GM23248 (cell line): ENCODE measurements at regions not wholly inside any gene's neighbourhood (a gene's known extent, or its start where the extent isn't known, plus 50 kb on each side); places are given as distances from the start of the nearest gene placed in this dataset.

Experiments used
- DNase-seq: peaks from one replicate; pipeline ENCODE4 v3.0.0-alpha.2; 2015
- H2AFZ ChIP-seq: fragments of 200-600 bp; sonication (generic); 2 replicates; pipeline ENCODE4 v1.6.1; 2016; ENCODE audit warnings: antibody characterized with exemption
- H3F3A ChIP-seq: fragments of 200-600 bp; sonication (generic); 2 replicates; pipeline ENCODE4 v1.6.1; 2016; ENCODE audit warnings: mild to moderate bottlenecking, antibody characterized with exemption, mixed run types; ENCODE audit not compliant: insufficient read depth
- H3K27ac ChIP-seq: fragments of 200-600 bp; sonication (generic); 2 replicates; pipeline ENCODE4 v1.5.1; 2016; ENCODE audit warnings: mild to moderate bottlenecking
- H3K27me3 ChIP-seq: fragments of 200-600 bp; sonication (generic); replicated peaks from 2 replicates; pipeline ENCODE4 v1.6.1; 2016; ENCODE audit warnings: mild to moderate bottlenecking; ENCODE audit not compliant: insufficient read depth
- H3K36me3 ChIP-seq: fragments of 200-600 bp; sonication (generic); 2 replicates; pipeline ENCODE4 v1.6.1; 2016; ENCODE audit warnings: low read depth, mild to moderate bottlenecking
- H3K4me1 ChIP-seq: fragments of 200-600 bp; sonication (generic); 2 replicates; pipeline ENCODE4 v1.6.1; 2016; ENCODE audit warnings: mild to moderate bottlenecking; ENCODE audit not compliant: insufficient read depth
- H3K4me2 ChIP-seq: fragments of 200-600 bp; sonication (generic); one replicate; pipeline ENCODE4 v1.6.1; 2016; ENCODE audit warnings: mild to moderate bottlenecking; ENCODE audit not compliant: unreplicated experiment
- H3K4me3 ChIP-seq: fragments of 200-600 bp; sonication (generic); 2 replicates; pipeline ENCODE4 v1.5.1; 2016; ENCODE audit warnings: mild to moderate bottlenecking
- H3K79me2 ChIP-seq: fragments of 200-600 bp; sonication (generic); 2 replicates; pipeline ENCODE4 v1.6.1; 2016; ENCODE audit warnings: mild to moderate bottlenecking; ENCODE audit not compliant: insufficient read depth
- H3K9ac ChIP-seq: fragments of 200-600 bp; sonication (generic); 2 replicates; pipeline ENCODE4 v1.6.1; 2016; ENCODE audit warnings: mild to moderate bottlenecking
- H3K9me2 ChIP-seq: fragments of 200-600 bp; sonication (generic); 2 replicates; pipeline ENCODE4 v1.6.1; 2016; ENCODE audit warnings: mixed run types, mild to moderate bottlenecking, moderate library complexity; ENCODE audit not compliant: insufficient read depth
- H3K9me3 ChIP-seq: fragments of 200-600 bp; sonication (generic); one replicate; pipeline ENCODE4 v1.6.1; 2017; ENCODE audit warnings: low read depth
- H4K20me1 ChIP-seq: fragments of 200-600 bp; sonication (generic); 2 replicates; pipeline ENCODE4 v1.6.0; 2016; ENCODE audit not compliant: insufficient read depth
- EZH2 ChIP-seq: fragments of 200-600 bp; sonication (generic); IDR thresholded peaks from 2 replicates; pipeline ENCODE4 v1.6.1; 2018; ENCODE audit warnings: antibody characterized with exemption, mild to moderate bottlenecking; ENCODE audit not compliant: insufficient read depth, poor library complexity, severe bottlenecking
- EZH2phosphoT487 ChIP-seq: fragments of 200-600 bp; sonication (generic); IDR thresholded peaks from 2 replicates; pipeline ENCODE4 v1.6.1; 2018; ENCODE audit warnings: antibody characterized with exemption, moderate library complexity, mild to moderate bottlenecking, low read depth; ENCODE audit not compliant: insufficient read depth
- WGBS, 2 experiments: methylation state at CpG; one replicate each; pipeline ENCODE4 v1.1.6; 2015 to 2017; ENCODE audit warnings: low lambda C conversion rate in 2 of 2, low coverage in 1 of 2; ENCODE audit errors: missing lambda C conversion rate in 2 of 2; 5-methylcytosine and 5-hydroxymethylcytosine counted together
- in situ Hi-C: fragments of 300-500 bp; cut with MboI; formaldehyde crosslinking; loops from 2 replicates; pipeline ENCODE4 v1.15.0; 2020

GRCh38 chr3:90055666-90056065, 948.2 kb downstream of the EPHA3 start:
- no peaks in the 10 kb centered on the region for H3K9me2 ChIP-seq
- no peak overlapping the region for H2AFZ ChIP-seq
- no peaks in the 10 kb centered on the region for H3K36me3 ChIP-seq
- no peak overlapping the region for H3K4me3 ChIP-seq
- in situ Hi-C loops = no loop called here
- no peak for DNase-seq
- no peak overlapping the region for H3K4me2 ChIP-seq
- no peaks in the 10 kb centered on the region for H3K4me1 ChIP-seq
- TF ChIP-seq EZH2phosphoT487 (no peak), EZH2 (no peak)
- no peaks in the 10 kb centered on the region for H4K20me1 ChIP-seq
- 6 to 11% methylated on average over 2 of the region's 2 CpGs for WGBS, 2 experiments
- H3K79me2 ChIP-seq = no peaks in the 10 kb centered on the region
- no peaks in the 10 kb centered on the region for H3K27me3 ChIP-seq
- H3F3A ChIP-seq = no peaks in the 10 kb centered on the region
- no peak overlapping the region for H3K9ac ChIP-seq
- no peaks in the 10 kb centered on the region for H3K9me3 ChIP-seq
- H3K27ac ChIP-seq = no peak overlapping the region

GRCh38 chr3:90056281-90057032, 949.0 kb downstream of the EPHA3 start:
- H3K27me3 ChIP-seq = no peaks in the 10 kb centered on the region
- no peaks in the 10 kb centered on the region for H3K4me1 ChIP-seq
- H2AFZ ChIP-seq = no peak overlapping the region
- no peak overlapping the region for H3K27ac ChIP-seq
- H3K9me3 ChIP-seq = no peaks in the 10 kb centered on the region
- no peaks in the 10 kb centered on the region for H3K79me2 ChIP-seq
- no peak overlapping the region for H3K4me2 ChIP-seq
- no peak overlapping the region for H3K9ac ChIP-seq
- no peaks in the 10 kb centered on the region for H3K36me3 ChIP-seq
- no peak overlapping the region for H3K4me3 ChIP-seq
- TF ChIP-seq EZH2phosphoT487 = no peak
- no peak for TF ChIP-seq EZH2
- WGBS, 2 experiments = 3 to 9% methylated on average over 2 of the region's 2 CpGs
- DNase-seq = no peak
- no peaks in the 10 kb centered on the region for H3K9me2 ChIP-seq
- in situ Hi-C loops = no loop called here
- H4K20me1 ChIP-seq = no peaks in the 10 kb centered on the region
- no peaks in the 10 kb centered on the region for H3F3A ChIP-seq

- no peaks in the 10 kb centered on the region for H3K9me3 ChIP-seq
- no peak overlapping the region for H3K27ac ChIP-seq
- H3K79me2 ChIP-seq = no peaks in the 10 kb centered on the region
- no peak overlapping the region for H3K4me3 ChIP-seq
- TF ChIP-seq EZH2phosphoT487 (no peak), EZH2 (no peak)
- in situ Hi-C loops = no loop called here
- H3F3A ChIP-seq = no peaks in the 10 kb centered on the region
- no peaks in the 10 kb centered on the region for H3K36me3 ChIP-seq
- H2AFZ ChIP-seq = no peak overlapping the region
- H3K9me2 ChIP-seq = no peaks in the 10 kb centered on the region
- H3K4me1 ChIP-seq = no peaks in the 10 kb centered on the region
- no peaks in the 10 kb centered on the region for H3K27me3 ChIP-seq
- peak; percentile 3 for DNase-seq
- H3K9ac ChIP-seq = no peak overlapping the region
- H3K4me2 ChIP-seq = no peak overlapping the region
- no peaks in the 10 kb centered on the region for H4K20me1 ChIP-seq
Measured at GRCh38 chr3:90062016-90062415, 954.6 kb downstream of the EPHA3 start.

- Histone ChIP-seq H3K4me1 (no peaks in the 10 kb centered on the region), H4K20me1 (no peaks in the 10 kb centered on the region), H3K4me3 (no peak overlapping the region), H3K27ac (no peak overlapping the region), H2AFZ (no peak overlapping the region), H3K9me2 (no peaks in the 10 kb centered on the region), H3K4me2 (no peak overlapping the region), H3K79me2 (no peaks in the 10 kb centered on the region), H3F3A (no peaks in the 10 kb centered on the region), H3K9me3 (no peaks in the 10 kb centered on the region), H3K36me3 (no peaks in the 10 kb centered on the region), H3K9ac (no peak overlapping the region), H3K27me3 (no peaks in the 10 kb centered on the region)
- TF ChIP-seq EZH2phosphoT487 (no peak), EZH2 (no peak)
- in situ Hi-C loops = no loop called here
- 4 to 8% methylated on average over 2 of the region's 2 CpGs for WGBS, 2 experiments
- no peak for DNase-seq
Measured at GRCh38 chr3:90062631-90063200, 955.3 kb downstream of the EPHA3 start.

DNA sequence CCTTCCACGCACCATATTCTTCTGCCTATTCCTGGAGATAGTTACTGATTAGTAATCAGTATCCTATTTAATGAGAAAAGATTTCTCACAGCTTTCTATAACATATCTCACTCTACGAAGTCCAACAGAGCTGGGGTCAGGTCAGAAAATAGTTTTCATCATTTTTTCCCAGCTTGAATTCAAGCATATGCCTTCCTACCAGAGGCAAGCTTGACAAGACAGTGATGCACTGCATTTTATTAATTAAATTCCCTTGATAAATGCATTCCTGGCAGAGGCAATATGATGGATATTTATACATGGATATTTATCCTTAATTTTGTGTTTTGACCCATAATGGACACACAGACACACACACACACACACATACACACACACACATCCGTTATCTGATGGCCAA, 961.4 kb downstream of the EPHA3 start:
- Histone ChIP-seq H3K9me3 (no peaks in the 10 kb centered on the region), H3K4me2 (no peak overlapping the region), H3F3A (no peaks in the 10 kb centered on the region), H3K36me3 (no peaks in the 10 kb centered on the region), H3K4me1 (no peaks in the 10 kb centered on the region), H3K27me3 (no peaks in the 10 kb centered on the region), H3K79me2 (no peaks in the 10 kb centered on the region), H3K4me3 (no peak overlapping the region), H3K9ac (no peak overlapping the region), H3K9me2 (no peaks in the 10 kb centered on the region), H3K27ac (no peak overlapping the region), H4K20me1 (no peaks in the 10 kb centered on the region), H2AFZ (no peak overlapping the region)
- WGBS, 2 experiments = 7 to 11% methylated on average over 3 of the region's 3 CpGs
- DNase-seq = no peak
- TF ChIP-seq EZH2 = no peak
- in situ Hi-C loops = no loop called here
